Panc1 (cell line): ENCODE measurements at regions not wholly inside any gene's neighbourhood (a gene's known extent, or its start where the extent isn't known, plus 50 kb on each side); places are given as distances from the start of the nearest gene placed in this dataset.

ENCODE experiments used
- ATAC-seq: fragments of 200-7000 bp; cut with Tn5 transposase; 2 replicates; pipeline ENCODE4 v1.9.1; 2020; ENCODE audit warnings: mild to moderate bottlenecking, moderate library complexity
- BruUV-seq: library from RNA; stranded (reverse); fragments of 400-500 nt; replicated peaks from 2 replicates; lab custom pipeline; 2021; lab: Mats Ljungman, UMichigan
- CTCF ChIA-PET: fragments of 300-600 bp; sonication (Branson Sonifier 250); formaldehyde crosslinking; loops from one replicate; lab custom pipeline; 2022; ENCODE audit warnings: antibody characterized with exemption; lab: Charles Lee
- POLR2A ChIA-PET: fragments of 300-600 bp; sonication (Branson Sonifier 250); formaldehyde crosslinking; loops from one replicate; lab custom pipeline; 2022; ENCODE audit warnings: antibody characterized with exemption; lab: Charles Lee
- DNase-seq: peaks from one replicate; pipeline ENCODE4 v3.0.0-alpha.2; 2010; ENCODE audit warnings: low read depth, low spot score
- H3K27ac ChIP-seq: 2 replicates; pipeline ENCODE4 v1.5.1; 2011; ENCODE audit warnings: mild to moderate bottlenecking, low read length, inconsistent platforms
- H3K27me3 ChIP-seq: fragments of 200-500 bp; sonication (Bioruptor generic); 2 replicates; pipeline ENCODE4 v1.6.0; 2014; ENCODE audit warnings: low read length, inconsistent platforms; ENCODE audit not compliant: control insufficient read depth, insufficient read depth
- H3K36me3 ChIP-seq: fragments of 200-500 bp; sonication (Bioruptor generic); 2 replicates; pipeline ENCODE4 v1.5.1; 2014; ENCODE audit warnings: inconsistent platforms, mild to moderate bottlenecking, low read length, moderate library complexity; ENCODE audit not compliant: control insufficient read depth, insufficient read depth
- H3K4me1 ChIP-seq: 2 replicates; pipeline ENCODE4 v1.5.1; 2011; ENCODE audit warnings: inconsistent platforms, mild to moderate bottlenecking, low read length, moderate library complexity; ENCODE audit not compliant: control insufficient read depth, insufficient read depth
- H3K4me3 ChIP-seq, 2 experiments: 2 replicates each; pipeline ENCODE4 v1.5.1; 2011 to 2012; ENCODE audit warnings: low read depth in 2 of 2, low read length in 2 of 2, mild to moderate bottlenecking in 2 of 2, inconsistent platforms in 1 of 2, moderate library complexity in 1 of 2
- H3K9me3 ChIP-seq: fragments of 200-500 bp; sonication (Bioruptor generic); 2 replicates; pipeline ENCODE4 v1.5.1; 2014; ENCODE audit warnings: low read depth, mild to moderate bottlenecking, inconsistent platforms, low read length, moderate library complexity; ENCODE audit not compliant: control insufficient read depth, insufficient read depth
- POLR2AphosphoS5 ChIP-seq: IDR thresholded peaks from 2 replicates; pipeline ENCODE4 v1.6.1; 2012; ENCODE audit warnings: mild to moderate bottlenecking, low read depth, low read length, moderate library complexity
- SIN3A ChIP-seq: IDR thresholded peaks from 2 replicates; pipeline ENCODE4 v1.6.1; 2012; ENCODE audit warnings: low read depth, mild to moderate bottlenecking, low read length, moderate library complexity, borderline replicate concordance; ENCODE audit not compliant: insufficient read depth
- TCF7L2 ChIP-seq: IDR thresholded peaks from 2 replicates; pipeline ENCODE4 v1.6.1; 2011; ENCODE audit warnings: mild to moderate bottlenecking, low read depth, low read length, inconsistent platforms
- in situ Hi-C: cut with HindIII; loops from 2 replicates; pipeline ENCODE4 v1.10.0; 2016; ENCODE audit warnings: low sequenced_read_pairs, low pct_unique_long_range_greater_than_20kb
- intact Hi-C: fragments of 100-400 bp; cut with micrococcal nuclease; formaldehyde crosslinking; loops from one replicate; pipeline ENCODE4 v1.10.0; 2022; ENCODE audit not compliant: unreplicated experiment
- TF ChIP-seq, protein P1 (sequence below): fragments of 450-650 bp; IDR thresholded peaks from 2 replicates; pipeline ENCODE4 v1.5.1; 2017; ENCODE audit warnings: mild to moderate bottlenecking
- TF ChIP-seq, protein P2 (sequence below), 2 experiments: IDR thresholded peaks; 2 replicates each; pipeline ENCODE4 v1.6.1; 2011 to 2012; ENCODE audit warnings: low read depth in 2 of 2, control low read depth in 1 of 2, low read length in 1 of 2, mild to moderate bottlenecking in 1 of 2, moderate library complexity in 1 of 2; ENCODE audit not compliant: insufficient read depth in 1 of 2

- Histone ChIP-seq H3K36me3 (no peaks in the 10 kb centered on the region), H3K9me3 (no peaks in the 10 kb centered on the region), H3K27me3 (no peaks in the 10 kb centered on the region), H3K27ac (no peak overlapping the region), H3K4me1 (no peaks in the 10 kb centered on the region), H3K4me3 (no peak overlapping the region)
- ChIA-PET CTCF (no interaction called here), POLR2A (no interaction called here)
- no TSS peak for BruUV-seq
- in situ Hi-C loops (no loop called here), intact Hi-C loops (no loop called here)
- TF ChIP-seq SIN3A (no peak), POLR2AphosphoS5 (no peak), TCF7L2 (no peak)
- TF ChIP-seq, protein P1, sequence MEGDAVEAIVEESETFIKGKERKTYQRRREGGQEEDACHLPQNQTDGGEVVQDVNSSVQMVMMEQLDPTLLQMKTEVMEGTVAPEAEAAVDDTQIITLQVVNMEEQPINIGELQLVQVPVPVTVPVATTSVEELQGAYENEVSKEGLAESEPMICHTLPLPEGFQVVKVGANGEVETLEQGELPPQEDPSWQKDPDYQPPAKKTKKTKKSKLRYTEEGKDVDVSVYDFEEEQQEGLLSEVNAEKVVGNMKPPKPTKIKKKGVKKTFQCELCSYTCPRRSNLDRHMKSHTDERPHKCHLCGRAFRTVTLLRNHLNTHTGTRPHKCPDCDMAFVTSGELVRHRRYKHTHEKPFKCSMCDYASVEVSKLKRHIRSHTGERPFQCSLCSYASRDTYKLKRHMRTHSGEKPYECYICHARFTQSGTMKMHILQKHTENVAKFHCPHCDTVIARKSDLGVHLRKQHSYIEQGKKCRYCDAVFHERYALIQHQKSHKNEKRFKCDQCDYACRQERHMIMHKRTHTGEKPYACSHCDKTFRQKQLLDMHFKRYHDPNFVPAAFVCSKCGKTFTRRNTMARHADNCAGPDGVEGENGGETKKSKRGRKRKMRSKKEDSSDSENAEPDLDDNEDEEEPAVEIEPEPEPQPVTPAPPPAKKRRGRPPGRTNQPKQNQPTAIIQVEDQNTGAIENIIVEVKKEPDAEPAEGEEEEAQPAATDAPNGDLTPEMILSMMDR: no peak
- TF ChIP-seq, protein P2, sequence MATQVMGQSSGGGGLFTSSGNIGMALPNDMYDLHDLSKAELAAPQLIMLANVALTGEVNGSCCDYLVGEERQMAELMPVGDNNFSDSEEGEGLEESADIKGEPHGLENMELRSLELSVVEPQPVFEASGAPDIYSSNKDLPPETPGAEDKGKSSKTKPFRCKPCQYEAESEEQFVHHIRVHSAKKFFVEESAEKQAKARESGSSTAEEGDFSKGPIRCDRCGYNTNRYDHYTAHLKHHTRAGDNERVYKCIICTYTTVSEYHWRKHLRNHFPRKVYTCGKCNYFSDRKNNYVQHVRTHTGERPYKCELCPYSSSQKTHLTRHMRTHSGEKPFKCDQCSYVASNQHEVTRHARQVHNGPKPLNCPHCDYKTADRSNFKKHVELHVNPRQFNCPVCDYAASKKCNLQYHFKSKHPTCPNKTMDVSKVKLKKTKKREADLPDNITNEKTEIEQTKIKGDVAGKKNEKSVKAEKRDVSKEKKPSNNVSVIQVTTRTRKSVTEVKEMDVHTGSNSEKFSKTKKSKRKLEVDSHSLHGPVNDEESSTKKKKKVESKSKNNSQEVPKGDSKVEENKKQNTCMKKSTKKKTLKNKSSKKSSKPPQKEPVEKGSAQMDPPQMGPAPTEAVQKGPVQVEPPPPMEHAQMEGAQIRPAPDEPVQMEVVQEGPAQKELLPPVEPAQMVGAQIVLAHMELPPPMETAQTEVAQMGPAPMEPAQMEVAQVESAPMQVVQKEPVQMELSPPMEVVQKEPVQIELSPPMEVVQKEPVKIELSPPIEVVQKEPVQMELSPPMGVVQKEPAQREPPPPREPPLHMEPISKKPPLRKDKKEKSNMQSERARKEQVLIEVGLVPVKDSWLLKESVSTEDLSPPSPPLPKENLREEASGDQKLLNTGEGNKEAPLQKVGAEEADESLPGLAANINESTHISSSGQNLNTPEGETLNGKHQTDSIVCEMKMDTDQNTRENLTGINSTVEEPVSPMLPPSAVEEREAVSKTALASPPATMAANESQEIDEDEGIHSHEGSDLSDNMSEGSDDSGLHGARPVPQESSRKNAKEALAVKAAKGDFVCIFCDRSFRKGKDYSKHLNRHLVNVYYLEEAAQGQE (IDR thresholded peaks at IDR 0.05; ENCODE audit: insufficient read depth in 1 of 2, low read depth in 2 of 2, low read length in 1 of 2): no peak
- no peak for ATAC-seq
- no peak for DNase-seq
Measured at GRCh38 chr4:14627038-14627437, 375.2 kb upstream of the CPEB2 start.

GRCh38 chr4:14631806-14632440 lies 370.4 kb upstream of the CPEB2 start:
- Histone ChIP-seq H3K9me3 (no peaks in the 10 kb centered on the region), H3K27ac (no peak overlapping the region), H3K36me3 (no peaks in the 10 kb centered on the region), H3K27me3 (no peaks in the 10 kb centered on the region), H3K4me1 (no peaks in the 10 kb centered on the region), H3K4me3 (no peak overlapping the region)
- TF ChIP-seq, protein P1: no peak
- TF ChIP-seq, protein P2 (IDR thresholded peaks at IDR 0.05; ENCODE audit: insufficient read depth in 1 of 2, low read depth in 2 of 2, low read length in 1 of 2): no peak
- TF ChIP-seq SIN3A (no peak), TCF7L2 (no peak), POLR2AphosphoS5 (no peak)
- in situ Hi-C loops: no loop called here
- no peak for DNase-seq
- intact Hi-C loops: no loop called here
- ATAC-seq: no peak
- ChIA-PET CTCF (no interaction called here), POLR2A (no interaction called here)
- BruUV-seq: no TSS peak
